ENCODE measurements at regions not wholly inside any gene's neighbourhood (a gene's known extent, or its start where the extent isn't known, plus 50 kb on each side); places are given as distances from the start of the nearest gene placed in this dataset.

GRCh38 chr17:31757097-31757496 lies 101.9 kb downstream of the COPRS start:
- H3K9me3 ChIP-seq (ENCODE audit: low read depth): no peaks in the 10 kb centered on the region
- H3K4me1 ChIP-seq (ENCODE audit: insufficient read depth): peaks cover 19% of the 10 kb centered on the region
- no peaks in the 10 kb centered on the region for H3K79me2 ChIP-seq
- no peaks in the 10 kb centered on the region for H3K27me3 ChIP-seq
- no peak for DNase-seq (ENCODE audit: low spot score)
- no peak overlapping the region for H3K4me3 ChIP-seq
- 96% methylated on average over 2 of the region's 2 CpGs for WGBS (ENCODE audit: low lambda C conversion rate, missing lambda C conversion rate)
- no peak overlapping the region for H3K4me2 ChIP-seq
- no peaks in the 10 kb centered on the region for H4K20me1 ChIP-seq (ENCODE audit: insufficient read depth, poor library complexity, severe bottlenecking)
- no peaks in the 10 kb centered on the region for H3K36me3 ChIP-seq (replicated peaks; ENCODE audit: insufficient read depth, low read depth)
- no peak overlapping the region for H3K27ac ChIP-seq
- no peaks in the 10 kb centered on the region for H3K9me2 ChIP-seq (replicated peaks; ENCODE audit: insufficient read depth)
- no peak overlapping the region for H2AFZ ChIP-seq
- TF ChIP-seq EZH2 (IDR thresholded peaks at IDR 0.05; ENCODE audit: borderline replicate concordance) (no peak), CTCF (IDR thresholded peaks at IDR 0.05; ENCODE audit: poor library complexity) (no peak), EZH2phosphoT487 (IDR thresholded peaks at IDR 0.05; ENCODE audit: low read depth, severe bottlenecking, unreplicated experiment) (no peak)

GRCh38 chr17:31754239-31754945 lies 104.7 kb downstream of the COPRS start:
- H3K27ac ChIP-seq: peak overlapping the region; percentile 80
- peaks cover 19% of the 10 kb centered on the region for H3K4me1 ChIP-seq (ENCODE audit: insufficient read depth)
- DNase-seq (ENCODE audit: low spot score): peak; percentile 28

GRCh38 chr17:31753011-31753410 lies 106.0 kb downstream of the COPRS start:
- no peak overlapping the region for H3K4me3 ChIP-seq
- H3K79me2 ChIP-seq: no peaks in the 10 kb centered on the region
- peaks cover 26% of the 10 kb centered on the region for H3K4me1 ChIP-seq (ENCODE audit: insufficient read depth)
- WGBS (ENCODE audit: low lambda C conversion rate, missing lambda C conversion rate): 87% methylated on average over 2 of the region's 2 CpGs
- peak; percentile 63 for DNase-seq (ENCODE audit: low spot score)
- H3K9me3 ChIP-seq (ENCODE audit: low read depth): no peaks in the 10 kb centered on the region
- peak overlapping the region; percentile 78 for H3K27ac ChIP-seq
- no peaks in the 10 kb centered on the region for H3K9me2 ChIP-seq (replicated peaks; ENCODE audit: insufficient read depth)
- H2AFZ ChIP-seq: no peak overlapping the region
- no peak overlapping the region for H3K4me2 ChIP-seq
- no peaks in the 10 kb centered on the region for H4K20me1 ChIP-seq (ENCODE audit: insufficient read depth, poor library complexity, severe bottlenecking)
- H3K27me3 ChIP-seq: no peaks in the 10 kb centered on the region
- no peaks in the 10 kb centered on the region for H3K36me3 ChIP-seq (replicated peaks; ENCODE audit: insufficient read depth, low read depth)
- TF ChIP-seq EZH2 (IDR thresholded peaks at IDR 0.05; ENCODE audit: borderline replicate concordance): no peak
- no peak for TF ChIP-seq CTCF (IDR thresholded peaks at IDR 0.05; ENCODE audit: poor library complexity)
- TF ChIP-seq EZH2phosphoT487 (IDR thresholded peaks at IDR 0.05; ENCODE audit: low read depth, severe bottlenecking, unreplicated experiment): no peak

More at GRCh38 chr17:31754239-31754945, 104.7 kb downstream of the COPRS start:
- Histone ChIP-seq H3K27me3 (no peaks in the 10 kb centered on the region), H3K9me2 (replicated peaks; ENCODE audit: insufficient read depth) (no peaks in the 10 kb centered on the region), H3K36me3 (replicated peaks; ENCODE audit: insufficient read depth, low read depth) (no peaks in the 10 kb centered on the region), H3K4me3 (no peak overlapping the region), H3K79me2 (no peaks in the 10 kb centered on the region), H4K20me1 (ENCODE audit: insufficient read depth, poor library complexity, severe bottlenecking) (no peaks in the 10 kb centered on the region), H3K4me2 (no peak overlapping the region), H3K9me3 (ENCODE audit: low read depth) (no peaks in the 10 kb centered on the region), H2AFZ (no peak overlapping the region)
- TF ChIP-seq CTCF (IDR thresholded peaks at IDR 0.05; ENCODE audit: poor library complexity): no peak
- TF ChIP-seq EZH2phosphoT487 (IDR thresholded peaks at IDR 0.05; ENCODE audit: low read depth, severe bottlenecking, unreplicated experiment): no peak
- TF ChIP-seq EZH2 (IDR thresholded peaks at IDR 0.05; ENCODE audit: borderline replicate concordance): no peak
- WGBS (ENCODE audit: low lambda C conversion rate, missing lambda C conversion rate): 75% methylated on average over 7 of the region's 7 CpGs

Measured in hepatocyte (in vitro differentiated cells).